Vagina (tissue), 2 donors: ENCODE measurements at regions not wholly inside any gene's neighbourhood (a gene's known extent, or its start where the extent isn't known, plus 50 kb on each side); places are given as distances from the start of the nearest gene placed in this dataset.
"Not testable (repeated sequence)": the region's sequence is repeated elsewhere in the genome, so short reads cannot be mapped to it uniquely, and the experiment has no call there.

Experiments
- DNase-seq, 2 donors: peaks; one replicate each; pipeline ENCODE4 v3.0.0-alpha.2; 2017; ENCODE audit errors: extremely low spot score in 2 of 2
- H3K27ac ChIP-seq: fragments of 200-600 bp; sonication (generic); one replicate; pipeline ENCODE4 v1.5.1; 2019
- H3K27me3 ChIP-seq: fragments of 200-600 bp; sonication (generic); one replicate; pipeline ENCODE4 v1.5.1; 2019
- H3K36me3 ChIP-seq, 2 donors: fragments of 200-600 bp; sonication (generic); one replicate each; pipeline ENCODE4 v1.5.1; 2017 to 2019
- H3K4me1 ChIP-seq: fragments of 200-600 bp; sonication (generic); one replicate; pipeline ENCODE4 v1.5.1; 2019
- H3K4me3 ChIP-seq, 2 donors: fragments of 200-600 bp; sonication (generic); 1 replicate in 1 of 2; 2 replicates in 1 of 2; pipeline ENCODE4 v1.5.1; 2016 to 2019
- H3K9me3 ChIP-seq: fragments of 200-600 bp; sonication (generic); one replicate; pipeline ENCODE4 v1.5.1; 2019
- POLR2A ChIP-seq, 2 donors: fragments of 450-650 bp; IDR thresholded peaks; one replicate each; pipeline ENCODE4 v1.6.1; 2017; ENCODE audit warnings: antibody characterized with exemption in 2 of 2, mild to moderate bottlenecking in 2 of 2, moderate library complexity in 2 of 2
- POLR2AphosphoS5 ChIP-seq, 2 donors: sonication (generic); formaldehyde crosslinking; IDR thresholded peaks; one replicate each; pipeline ENCODE4 v1.9.0; 2017; ENCODE audit warnings: antibody characterized with exemption in 2 of 2, mild to moderate bottlenecking in 2 of 2, low read depth in 1 of 2; ENCODE audit not compliant: insufficient read depth in 1 of 2
- intact Hi-C: fragments of 100-400 bp; cut with DNase I; formaldehyde crosslinking; loops from one replicate; pipeline ENCODE4 v1.15.1; 2023
- TF ChIP-seq, protein P1 (sequence below), 3 experiments: fragments of 450-650 bp in 2 of 3; fragments of 200-600 bp in 1 of 3; sonication (generic) in 1 of 3; IDR thresholded peaks; one replicate each; pipeline ENCODE4 v1.5.1; 2017 to 2019; ENCODE audit warnings: antibody characterized with exemption in 3 of 3, mild to moderate bottlenecking in 2 of 3, moderate library complexity in 2 of 3

DNA sequence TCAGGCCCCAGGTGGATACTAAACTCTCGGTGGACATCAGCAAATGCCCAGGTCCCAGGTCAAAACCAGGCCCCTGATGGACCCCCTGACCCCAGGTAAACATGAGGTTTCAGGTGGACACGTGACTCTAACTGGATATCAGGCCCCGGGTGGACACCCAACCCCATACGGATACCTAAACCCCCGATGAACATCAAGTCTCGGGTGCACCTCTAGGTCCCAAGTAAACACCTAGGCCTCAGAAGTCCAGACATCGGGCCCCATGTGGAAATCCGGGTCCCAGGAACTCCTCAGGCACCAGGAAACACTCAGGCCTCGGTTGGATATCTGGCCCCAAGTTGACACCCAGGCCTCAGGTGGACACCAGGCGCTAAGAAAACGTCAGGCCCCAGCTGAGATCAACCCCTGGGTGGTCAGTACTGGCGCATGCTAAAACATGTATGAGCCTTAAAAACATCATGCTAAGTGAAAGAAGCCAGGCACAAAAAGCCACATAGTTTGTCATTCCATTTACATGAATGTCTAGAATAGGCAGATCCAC, 54.4 kb upstream of the SEPTIN5 start:
- Histone ChIP-seq H3K27me3 (no peaks in the 10 kb centered on the region), H3K27ac (no peak overlapping the region), H3K4me1 (peaks cover 11% of the 10 kb centered on the region), H3K36me3 (no peaks in the 10 kb centered on the region), H3K4me3 (no peak overlapping the region), H3K9me3 (no peaks in the 10 kb centered on the region)
- peak in 1 of 2 donors; percentile 67 for DNase-seq
- TF ChIP-seq POLR2AphosphoS5 (IDR thresholded peaks at IDR 0.05; ENCODE audit: insufficient read depth in 1 of 2, low read depth in 1 of 2) (no peak), POLR2A (IDR thresholded peaks at IDR 0.05) (no peak)
- TF ChIP-seq, protein P1, sequence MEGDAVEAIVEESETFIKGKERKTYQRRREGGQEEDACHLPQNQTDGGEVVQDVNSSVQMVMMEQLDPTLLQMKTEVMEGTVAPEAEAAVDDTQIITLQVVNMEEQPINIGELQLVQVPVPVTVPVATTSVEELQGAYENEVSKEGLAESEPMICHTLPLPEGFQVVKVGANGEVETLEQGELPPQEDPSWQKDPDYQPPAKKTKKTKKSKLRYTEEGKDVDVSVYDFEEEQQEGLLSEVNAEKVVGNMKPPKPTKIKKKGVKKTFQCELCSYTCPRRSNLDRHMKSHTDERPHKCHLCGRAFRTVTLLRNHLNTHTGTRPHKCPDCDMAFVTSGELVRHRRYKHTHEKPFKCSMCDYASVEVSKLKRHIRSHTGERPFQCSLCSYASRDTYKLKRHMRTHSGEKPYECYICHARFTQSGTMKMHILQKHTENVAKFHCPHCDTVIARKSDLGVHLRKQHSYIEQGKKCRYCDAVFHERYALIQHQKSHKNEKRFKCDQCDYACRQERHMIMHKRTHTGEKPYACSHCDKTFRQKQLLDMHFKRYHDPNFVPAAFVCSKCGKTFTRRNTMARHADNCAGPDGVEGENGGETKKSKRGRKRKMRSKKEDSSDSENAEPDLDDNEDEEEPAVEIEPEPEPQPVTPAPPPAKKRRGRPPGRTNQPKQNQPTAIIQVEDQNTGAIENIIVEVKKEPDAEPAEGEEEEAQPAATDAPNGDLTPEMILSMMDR (IDR thresholded peaks at IDR 0.05) = no peak
- intact Hi-C loops = no loop called here

DNA sequence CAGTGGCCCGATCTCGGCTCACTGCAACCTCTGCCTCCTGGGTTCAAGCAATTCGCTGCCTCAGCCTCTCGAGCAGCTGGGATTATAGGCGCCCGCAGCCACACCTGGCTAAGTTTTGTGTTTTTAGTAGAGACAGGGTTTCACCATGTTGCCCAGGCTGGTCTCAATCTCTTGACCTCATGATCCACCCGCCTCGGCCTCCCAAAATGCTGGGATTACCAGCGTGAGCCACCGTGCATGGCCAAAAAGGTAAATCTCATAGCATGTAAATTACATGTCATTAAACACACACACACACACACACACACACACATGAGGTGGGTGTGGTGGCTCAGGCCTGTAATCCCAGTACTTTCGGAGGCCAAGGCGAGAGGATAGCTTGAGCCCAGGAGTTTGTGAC, 53.7 kb upstream of the SEPTIN5 start:
- intact Hi-C loops, H3K9me3 ChIP-seq, H3K27me3 ChIP-seq, H3K27ac ChIP-seq, H3K4me3 ChIP-seq, H3K36me3 ChIP-seq: not testable (repeated sequence)
- peak in 1 of 2 donors; percentile 22 for DNase-seq
- H3K4me1 ChIP-seq = peaks cover 11% of the 10 kb centered on the region

GRCh38 chr22:19661156-19661555, 53.1 kb upstream of the SEPTIN5 start:
- intact Hi-C loops = no loop called here
- Histone ChIP-seq H3K27me3 (no peaks in the 10 kb centered on the region), H3K9me3 (no peaks in the 10 kb centered on the region), H3K27ac (no peak overlapping the region), H3K4me3 (no peak overlapping the region), H3K36me3 (no peaks in the 10 kb centered on the region), H3K4me1 (peaks cover 11% of the 10 kb centered on the region)
- DNase-seq = no peak
- TF ChIP-seq POLR2AphosphoS5 (IDR thresholded peaks at IDR 0.05; ENCODE audit: insufficient read depth in 1 of 2, low read depth in 1 of 2) = no peak
- TF ChIP-seq, protein P1 (IDR thresholded peaks at IDR 0.05) = no peak
- TF ChIP-seq POLR2A (IDR thresholded peaks at IDR 0.05) = no peak

DNA sequence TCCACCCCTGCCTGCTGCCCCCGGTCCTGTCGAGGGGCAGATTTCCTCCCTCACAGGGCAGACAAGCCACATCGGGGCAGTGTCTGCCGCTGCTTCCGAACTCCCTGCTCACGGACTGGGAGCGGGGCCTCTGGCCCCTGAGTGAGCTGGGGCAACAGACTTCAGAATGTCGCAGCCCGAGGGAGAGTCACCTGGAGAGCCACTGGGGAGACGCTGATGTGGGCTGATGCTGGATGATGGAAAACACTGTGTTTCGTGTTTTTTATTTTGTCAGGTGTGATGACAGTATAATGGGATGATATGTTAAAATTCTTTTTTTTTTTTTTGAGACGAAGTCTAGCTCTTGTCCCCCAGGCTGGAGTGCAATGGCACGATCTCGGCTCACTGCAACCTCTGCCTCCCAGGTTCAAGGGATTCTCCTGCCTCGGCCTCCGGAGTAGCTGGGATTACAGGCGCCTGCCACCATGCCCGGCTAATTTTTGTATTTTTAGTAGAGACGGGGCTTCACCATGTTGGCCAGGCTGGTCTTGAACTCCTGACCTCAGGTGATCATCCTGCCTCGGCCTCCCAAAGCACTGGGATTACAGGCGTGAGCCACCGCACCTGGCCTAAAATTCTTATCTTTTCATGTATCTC, 52.1 kb upstream of the SEPTIN5 start:
- H3K27ac ChIP-seq, H3K4me3 ChIP-seq, H3K36me3 ChIP-seq, H3K9me3 ChIP-seq, DNase-seq, intact Hi-C loops, H3K27me3 ChIP-seq: not testable (repeated sequence)
- H3K4me1 ChIP-seq = peaks cover 11% of the 10 kb centered on the region

- no peak overlapping the region for H3K27ac ChIP-seq
- H3K36me3 ChIP-seq = no peaks in the 10 kb centered on the region
- TF ChIP-seq, protein P1 (IDR thresholded peaks at IDR 0.05) = no peak
- TF ChIP-seq POLR2A (IDR thresholded peaks at IDR 0.05) = no peak
- TF ChIP-seq POLR2AphosphoS5 (IDR thresholded peaks at IDR 0.05; ENCODE audit: insufficient read depth in 1 of 2, low read depth in 1 of 2) = no peak
- no peak overlapping the region for H3K4me3 ChIP-seq
- H3K9me3 ChIP-seq = no peaks in the 10 kb centered on the region
- no peaks in the 10 kb centered on the region for H3K27me3 ChIP-seq
- H3K4me1 ChIP-seq = peaks cover 11% of the 10 kb centered on the region
- intact Hi-C loops = no loop called here
- DNase-seq = peak in 1 of 2 donors; percentile 64
Measured at GRCh38 chr22:19663286-19663815, 51.0 kb upstream of the SEPTIN5 start.

GRCh38 chr22:19663821-19664355, 50.4 kb upstream of the SEPTIN5 start:
- intact Hi-C loops = no loop called here
- Histone ChIP-seq H3K9me3 (no peaks in the 10 kb centered on the region), H3K4me3 (no peak overlapping the region), H3K4me1 (peaks cover 11% of the 10 kb centered on the region), H3K36me3 (no peaks in the 10 kb centered on the region), H3K27ac (no peak overlapping the region), H3K27me3 (no peaks in the 10 kb centered on the region)
- DNase-seq = peak in 1 of 2 donors; percentile 72
- TF ChIP-seq POLR2A (IDR thresholded peaks at IDR 0.05) (no peak), POLR2AphosphoS5 (IDR thresholded peaks at IDR 0.05; ENCODE audit: insufficient read depth in 1 of 2, low read depth in 1 of 2) (no peak)
- TF ChIP-seq, protein P1 (IDR thresholded peaks at IDR 0.05) = no peak
